CD4-positive, alpha-beta T cell (primary cell): ENCODE measurements at regions not wholly inside any gene's neighbourhood (a gene's known extent, or its start where the extent isn't known, plus 50 kb on each side); places are given as distances from the start of the nearest gene placed in this dataset.

ENCODE experiments used
- ATAC-seq: fragments of 200-7000 bp; cut with Tn5 transposase; one replicate; pipeline ENCODE4 v1.10.0; 2022; ENCODE audit warnings: mild to moderate bottlenecking; ENCODE audit not compliant: poor library complexity
- CTCF ChIA-PET: fragments of 350-600 bp; sonication (Branson Sonifier 250); formaldehyde crosslinking; loops from one replicate; lab custom pipeline; 2021; ENCODE audit warnings: antibody characterized with exemption, inconsistent platforms; lab: Charles Lee
- POLR2A ChIA-PET: fragments of 350-600 bp; sonication (Branson Sonifier 250); formaldehyde crosslinking; loops from one replicate; lab custom pipeline; 2021; ENCODE audit warnings: antibody characterized with exemption, inconsistent platforms; lab: Charles Lee
- DNase-seq, 14 experiments: peaks; one replicate each; pipeline ENCODE4 v3.0.0-alpha.2; 2013 to 2020; ENCODE audit warnings: mixed read lengths in 2 of 14
- H3K27ac ChIP-seq, 2 donors: one replicate each; pipeline versions ENCODE4 v1.5.1 to v1.7.0; 2013; ENCODE audit warnings: low read length in 2 of 2, low read depth in 1 of 2, mild to moderate bottlenecking in 1 of 2
- H3K27me3 ChIP-seq, 2 experiments: 1 replicate in 1 of 2; 2 replicates in 1 of 2; pipeline versions ENCODE4 v1.6.1 to v1.7.0; 2013; ENCODE audit warnings: low read length in 2 of 2, control low read depth in 1 of 2, mild to moderate bottlenecking in 1 of 2, moderate library complexity in 1 of 2; ENCODE audit not compliant: insufficient read depth in 2 of 2, control insufficient read depth in 1 of 2
- H3K36me3 ChIP-seq: one replicate; pipeline ENCODE4 v1.6.1; 2013; ENCODE audit warnings: low read length, control low read depth; ENCODE audit not compliant: insufficient read depth
- H3K4me1 ChIP-seq: one replicate; pipeline ENCODE4 v1.6.1; 2013; ENCODE audit warnings: low read length, control low read depth; ENCODE audit not compliant: insufficient read depth
- H3K4me3 ChIP-seq: one replicate; pipeline ENCODE4 v1.5.1; 2013; ENCODE audit warnings: mild to moderate bottlenecking, low read length, moderate library complexity
- H3K9me3 ChIP-seq, 2 experiments: 1 replicate in 1 of 2; 2 replicates in 1 of 2; pipeline versions ENCODE4 v1.6.1 to v1.7.0; 2013; ENCODE audit warnings: low read length in 2 of 2, mild to moderate bottlenecking in 2 of 2, control low read depth in 1 of 2, moderate library complexity in 1 of 2; ENCODE audit not compliant: control insufficient read depth in 1 of 2, insufficient read depth in 1 of 2
- H3K27ac Mint-ChIP-seq: one replicate; pipeline ENCODE4 v1.8.0; 2020; ENCODE audit warnings: mixed read lengths
- H3K27me3 Mint-ChIP-seq: one replicate; pipeline ENCODE4 v1.8.0; 2021; ENCODE audit warnings: mixed read lengths
- H3K36me3 Mint-ChIP-seq: one replicate; pipeline ENCODE4 v1.8.0; 2021; ENCODE audit warnings: low read depth, mixed read lengths
- H3K4me1 Mint-ChIP-seq: one replicate; pipeline ENCODE4 v1.8.0; 2021; ENCODE audit warnings: low read depth, mixed read lengths
- H3K4me3 Mint-ChIP-seq: one replicate; pipeline ENCODE4 v1.8.0; 2020; ENCODE audit warnings: mild to moderate bottlenecking, mixed read lengths
- H3K9me3 Mint-ChIP-seq: one replicate; pipeline ENCODE4 v1.8.0; 2020; ENCODE audit warnings: mixed read lengths
- CTCF ChIP-seq: fragments of 200-600 bp; IDR thresholded peaks from one replicate; pipeline ENCODE4 v1.8.0; 2022; ENCODE audit warnings: antibody characterized with exemption, mild to moderate bottlenecking
- intact Hi-C, 2 experiments: fragments of 100-400 bp; cut with DNase I in 1 of 2; cut with micrococcal nuclease in 1 of 2; formaldehyde crosslinking; loops; one replicate each; pipeline versions ENCODE4 v1.15.1 to v1.9.0; 2023 to 2025; cut with DNase I, micrococcal nuclease

- no peak for DNase-seq
- Mint-ChIP-seq H3K4me1 (peaks cover 48% of the 10 kb centered on the region), H3K27me3 (no peaks in the 10 kb centered on the region), H3K36me3 (no peaks in the 10 kb centered on the region), H3K4me3 (no peak overlapping the region), H3K27ac (peak overlapping the region; percentile 84), H3K9me3 (peaks cover 4% of the 10 kb centered on the region)
- POLR2A ChIA-PET, result interaction anchor here (0.9 to 3.4 kb wide), 8 partner anchors 10 to 244 kb away, joined by 3 to 38 read pairs (median 8); partner anchors contain the start of genes DUSP6 and POC1B
- peaks cover 10% of the 10 kb centered on the region for H3K4me1 ChIP-seq
- TF ChIP-seq CTCF, result no peak
- CTCF ChIA-PET, result no interaction called here
- intact Hi-C loops, result loop anchor here in 1 of 2 experiments (2.0 to 5.0 kb wide), 3 partner anchors 34 to 71 kb away; partner anchors contain the start of gene DUSP6
- H3K36me3 ChIP-seq, result no peaks in the 10 kb centered on the region
- H3K27ac ChIP-seq, result no peak overlapping the region
- no peak for ATAC-seq
- no peaks in the 10 kb centered on the region for H3K9me3 ChIP-seq
- no peaks in the 10 kb centered on the region for H3K27me3 ChIP-seq
- no peak overlapping the region for H3K4me3 ChIP-seq
Measured at GRCh38 chr12:89281539-89281867, 70.8 kb downstream of the DUSP6 start.

- H3K9me3 ChIP-seq, result no peaks in the 10 kb centered on the region
- TF ChIP-seq CTCF, result no peak
- H3K4me3 Mint-ChIP-seq, result peak overlapping the region; percentile 50
- peak in 4 of 14 experiments; percentile 1 to 76 (median 46) for DNase-seq
- no peaks in the 10 kb centered on the region for H3K36me3 Mint-ChIP-seq
- no peaks in the 10 kb centered on the region for H3K27me3 ChIP-seq
- H3K4me1 ChIP-seq, result peaks cover 10% of the 10 kb centered on the region
- H3K27me3 Mint-ChIP-seq, result no peaks in the 10 kb centered on the region
- ChIA-PET POLR2A (interaction anchor here (0.8 to 3.4 kb wide), 10 partner anchors 10 to 428 kb away, joined by 3 to 38 read pairs (median 6); partner anchors contain the start of genes DUSP6 and POC1B), CTCF (no interaction called here)
- no peak overlapping the region for H3K27ac ChIP-seq
- peaks cover 48% of the 10 kb centered on the region for H3K4me1 Mint-ChIP-seq
- no peaks in the 10 kb centered on the region for H3K36me3 ChIP-seq
- intact Hi-C loops, result loop anchor here in 1 of 2 experiments (2.0 to 5.0 kb wide), 3 partner anchors 34 to 72 kb away; partner anchors contain the start of gene DUSP6
- peak; percentile 96 for ATAC-seq
- H3K9me3 Mint-ChIP-seq, result peaks cover 4% of the 10 kb centered on the region
- peak overlapping the region; percentile 84 for H3K27ac Mint-ChIP-seq
- no peak overlapping the region for H3K4me3 ChIP-seq
Measured at GRCh38 chr12:89280833-89281538, 71.3 kb downstream of the DUSP6 start.

GRCh38 chr12:89279499-89279898 is 72.8 kb downstream of the DUSP6 start:
- H3K4me3 Mint-ChIP-seq, result peak overlapping the region; percentile 34
- H3K27me3 Mint-ChIP-seq, result no peaks in the 10 kb centered on the region
- CTCF ChIA-PET, result no interaction called here
- H3K27ac ChIP-seq, result no peak overlapping the region
- H3K4me3 ChIP-seq, result no peak overlapping the region
- POLR2A ChIA-PET, result no interaction called here
- no peak for ATAC-seq
- H3K36me3 ChIP-seq, result no peaks in the 10 kb centered on the region
- no peak for TF ChIP-seq CTCF
- no peak for DNase-seq
- H3K4me1 Mint-ChIP-seq, result peaks cover 48% of the 10 kb centered on the region
- intact Hi-C loops, result no loop called here
- H3K27me3 ChIP-seq, result no peaks in the 10 kb centered on the region
- no peaks in the 10 kb centered on the region for H3K36me3 Mint-ChIP-seq
- H3K27ac Mint-ChIP-seq, result peak overlapping the region; percentile 49
- H3K9me3 ChIP-seq, result no peaks in the 10 kb centered on the region
- peaks cover 4% of the 10 kb centered on the region for H3K9me3 Mint-ChIP-seq
- peaks cover 10% of the 10 kb centered on the region for H3K4me1 ChIP-seq
